ENCODE measurements at regions not wholly inside any gene's neighbourhood (a gene's known extent, or its start where the extent isn't known, plus 50 kb on each side); places are given as distances from the start of the nearest gene placed in this dataset.

DNA sequence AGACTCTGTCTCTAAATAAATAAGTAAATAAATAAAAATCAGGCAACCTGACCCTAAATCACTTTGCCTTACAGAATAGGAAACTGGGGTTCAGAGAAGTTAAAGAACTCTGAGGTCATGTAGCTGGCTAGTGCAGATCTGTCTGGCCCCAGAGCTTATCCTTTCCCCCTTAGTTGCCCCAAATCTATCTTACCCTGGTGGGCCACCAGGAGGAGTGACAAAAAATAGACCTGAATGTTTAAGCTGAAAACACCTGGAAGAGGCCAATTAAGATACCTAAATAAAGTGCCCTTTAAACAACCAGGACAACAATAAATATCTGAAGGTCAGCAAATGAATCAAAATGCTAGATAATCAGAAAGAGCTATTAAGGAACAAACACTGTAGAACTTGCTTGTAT, 59.7 kb downstream of the TEX35 start:
- no peak for DNase-seq (ENCODE audit: low read depth)
- no peak overlapping the region for H3K4me3 ChIP-seq (ENCODE audit: low read depth, low read length)
- TF ChIP-seq, protein P1, sequence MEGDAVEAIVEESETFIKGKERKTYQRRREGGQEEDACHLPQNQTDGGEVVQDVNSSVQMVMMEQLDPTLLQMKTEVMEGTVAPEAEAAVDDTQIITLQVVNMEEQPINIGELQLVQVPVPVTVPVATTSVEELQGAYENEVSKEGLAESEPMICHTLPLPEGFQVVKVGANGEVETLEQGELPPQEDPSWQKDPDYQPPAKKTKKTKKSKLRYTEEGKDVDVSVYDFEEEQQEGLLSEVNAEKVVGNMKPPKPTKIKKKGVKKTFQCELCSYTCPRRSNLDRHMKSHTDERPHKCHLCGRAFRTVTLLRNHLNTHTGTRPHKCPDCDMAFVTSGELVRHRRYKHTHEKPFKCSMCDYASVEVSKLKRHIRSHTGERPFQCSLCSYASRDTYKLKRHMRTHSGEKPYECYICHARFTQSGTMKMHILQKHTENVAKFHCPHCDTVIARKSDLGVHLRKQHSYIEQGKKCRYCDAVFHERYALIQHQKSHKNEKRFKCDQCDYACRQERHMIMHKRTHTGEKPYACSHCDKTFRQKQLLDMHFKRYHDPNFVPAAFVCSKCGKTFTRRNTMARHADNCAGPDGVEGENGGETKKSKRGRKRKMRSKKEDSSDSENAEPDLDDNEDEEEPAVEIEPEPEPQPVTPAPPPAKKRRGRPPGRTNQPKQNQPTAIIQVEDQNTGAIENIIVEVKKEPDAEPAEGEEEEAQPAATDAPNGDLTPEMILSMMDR (conservative IDR thresholded peaks at IDR 0.05; ENCODE audit: low read depth, low read length): no peak

DNA sequence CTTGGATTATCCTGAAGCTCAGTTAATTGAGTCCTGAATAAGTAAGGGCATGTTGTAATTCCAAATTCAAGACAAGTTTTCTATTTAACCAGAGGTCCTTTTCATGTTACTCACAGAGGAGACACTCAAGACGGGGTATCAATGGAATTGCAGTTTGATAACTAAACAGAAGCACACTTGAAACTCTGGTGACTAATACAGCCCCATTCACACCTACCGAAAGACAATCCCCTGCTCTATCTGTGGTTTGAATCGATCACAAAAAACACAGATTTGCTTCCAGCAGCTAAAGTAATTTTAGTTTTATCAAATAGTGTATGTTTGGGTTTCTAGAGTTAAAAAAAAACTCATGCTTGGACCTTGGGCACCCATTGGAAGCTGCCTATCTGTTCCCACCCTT, 60.4 kb downstream of the TEX35 start:
- no peak for DNase-seq (ENCODE audit: low read depth)
- H3K4me3 ChIP-seq (ENCODE audit: low read depth, low read length): no peak overlapping the region
- TF ChIP-seq, protein P1 (conservative IDR thresholded peaks at IDR 0.05; ENCODE audit: low read depth, low read length): no peak

DNA sequence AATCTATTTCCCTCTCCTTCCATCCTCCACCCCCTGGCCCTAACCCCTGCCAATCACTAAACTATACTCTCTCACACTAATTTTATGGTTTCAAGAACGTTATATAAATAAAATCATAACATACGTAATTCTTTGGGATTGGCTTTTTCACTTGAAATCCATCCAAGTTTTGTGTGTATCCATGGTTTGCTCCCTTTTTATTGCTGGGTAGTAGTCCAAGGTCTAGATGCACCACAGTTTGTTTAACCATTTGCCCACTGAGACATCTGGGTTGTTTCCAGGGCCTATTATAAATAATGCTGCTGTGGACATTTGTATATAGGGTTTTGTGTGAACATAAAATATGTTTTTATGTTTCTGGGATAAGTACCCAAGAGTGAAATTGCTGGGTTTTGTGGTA, 61.4 kb downstream of the TEX35 start:
- H3K4me3 ChIP-seq (ENCODE audit: low read depth, low read length): no peak overlapping the region
- DNase-seq (ENCODE audit: low read depth): no peak
- TF ChIP-seq, protein P1 (conservative IDR thresholded peaks at IDR 0.05; ENCODE audit: low read depth, low read length): no peak

DNA sequence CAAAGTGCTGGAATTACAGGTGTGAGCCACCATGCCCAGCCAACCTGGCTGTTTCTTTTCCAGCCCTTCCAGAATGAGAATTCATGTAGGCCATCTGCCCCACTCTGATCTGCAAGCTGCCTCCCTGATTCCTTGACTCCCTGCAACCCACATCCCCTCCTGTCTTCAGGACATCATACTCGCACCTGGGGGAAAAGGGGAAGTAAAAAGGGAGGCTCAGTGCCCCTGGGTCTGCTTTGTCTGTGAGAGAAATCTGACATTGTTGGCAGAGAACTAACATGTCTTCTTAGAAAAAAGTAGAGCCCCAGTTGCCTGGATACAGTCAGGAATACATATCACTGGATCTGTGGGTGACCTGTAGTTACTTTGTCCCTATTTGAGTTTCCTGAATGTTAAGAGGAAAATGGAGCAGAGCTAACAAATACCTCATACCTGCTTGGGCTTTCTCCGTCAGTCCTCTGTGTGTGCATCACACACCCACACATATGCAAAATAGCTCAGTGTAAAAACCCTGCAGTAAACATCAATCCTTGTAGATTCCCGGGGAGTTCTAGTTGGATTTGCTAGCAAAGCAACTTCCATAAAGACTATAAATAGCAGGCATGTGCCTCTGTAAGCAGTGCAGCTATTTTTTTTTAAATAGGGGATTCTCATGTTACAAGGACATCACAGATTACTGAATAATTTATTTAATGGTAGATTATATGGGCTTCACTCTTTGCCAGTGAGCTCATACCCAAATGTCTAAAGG, 62.9 kb downstream of the TEX35 start:
- no peak for DNase-seq (ENCODE audit: low read depth)
- TF ChIP-seq, protein P1 (conservative IDR thresholded peaks at IDR 0.05; ENCODE audit: low read depth, low read length): no peak
- no peak overlapping the region for H3K4me3 ChIP-seq (ENCODE audit: low read depth, low read length)

DNA sequence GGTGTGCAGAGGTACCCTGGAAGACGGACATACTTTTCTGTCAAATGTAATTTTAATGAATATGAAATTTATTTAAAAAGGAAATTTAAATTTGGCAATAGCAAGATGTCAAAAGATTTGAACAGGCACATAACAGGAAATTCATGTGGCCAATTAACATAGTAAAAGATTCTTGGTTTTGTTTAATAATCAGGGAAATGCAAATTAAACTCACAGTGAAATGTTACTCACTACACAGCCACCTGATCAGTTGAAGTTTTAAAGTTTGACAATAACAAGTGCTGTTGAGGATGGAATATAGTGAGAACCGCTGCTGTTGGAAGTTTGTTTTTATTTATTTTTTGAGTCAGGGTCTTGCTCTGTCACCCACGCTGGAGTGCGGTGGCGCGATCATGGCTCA, 63.9 kb downstream of the TEX35 start:
- H3K4me3 ChIP-seq (ENCODE audit: low read depth, low read length): no peak overlapping the region
- DNase-seq (ENCODE audit: low read depth): no peak

DNA sequence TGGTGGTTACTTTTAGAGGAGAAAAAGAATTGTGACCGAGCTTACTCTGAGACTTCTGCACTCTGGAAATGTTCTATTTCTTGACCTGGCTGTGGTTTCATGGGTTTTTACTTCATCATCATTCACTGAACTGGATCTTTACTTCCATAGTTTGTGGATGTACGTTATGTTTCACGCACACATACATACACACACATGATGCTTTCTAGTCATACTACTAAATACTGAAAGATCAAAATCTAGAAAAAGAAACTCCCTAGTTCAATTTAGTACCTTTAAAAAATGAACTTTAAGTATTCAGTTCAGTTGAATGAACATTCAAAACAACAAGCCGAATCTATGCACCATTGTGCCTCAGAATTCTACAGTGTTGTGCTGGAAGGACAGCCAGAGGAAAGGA, 65.0 kb downstream of the TEX35 start:
- DNase-seq (ENCODE audit: low read depth): no peak
- TF ChIP-seq, protein P1 (conservative IDR thresholded peaks at IDR 0.05; ENCODE audit: low read depth, low read length): no peak
- no peak overlapping the region for H3K4me3 ChIP-seq (ENCODE audit: low read depth, low read length)

More for the DNA sequence above, 63.9 kb downstream of the TEX35 start:
- TF ChIP-seq, protein P1 (conservative IDR thresholded peaks at IDR 0.05; ENCODE audit: low read depth, low read length): no peak

DNA sequence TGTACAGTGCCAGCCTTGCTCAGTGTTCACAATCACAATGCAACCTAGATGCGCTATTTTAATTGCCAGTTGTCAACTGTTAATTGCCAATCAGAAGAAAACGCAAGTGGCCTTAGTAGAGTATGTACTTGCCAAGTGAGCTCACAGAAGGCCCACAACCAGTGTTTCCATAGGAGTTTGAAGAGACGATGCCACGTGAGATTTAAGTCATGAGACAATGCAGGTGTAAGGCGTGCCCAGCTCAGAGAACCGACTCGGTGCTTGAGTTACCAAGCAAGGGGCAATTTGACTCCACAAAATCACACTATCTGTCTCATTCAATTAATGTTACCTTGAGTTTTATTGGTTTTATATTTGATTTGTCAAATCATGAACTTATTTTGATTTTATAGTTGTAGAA, 65.6 kb downstream of the TEX35 start:
- H3K4me3 ChIP-seq (ENCODE audit: low read depth, low read length): no peak overlapping the region
- TF ChIP-seq, protein P1 (conservative IDR thresholded peaks at IDR 0.05; ENCODE audit: low read depth, low read length): no peak
- DNase-seq (ENCODE audit: low read depth): no peak

Data from epithelial cell of proximal tubule (primary cell).